B cell (primary cell): ENCODE measurements at regions not wholly inside any gene's neighbourhood (a gene's known extent, or its start where the extent isn't known, plus 50 kb on each side); places are given as distances from the start of the nearest gene placed in this dataset.

Experiments
- CTCF ChIP-seq: fragments of 200-600 bp; IDR thresholded peaks from one replicate; pipeline ENCODE4 v1.8.0; 2022; ENCODE audit warnings: antibody characterized with exemption, mild to moderate bottlenecking
- EZH2 ChIP-seq: IDR thresholded peaks from 2 replicates; pipeline ENCODE4 v1.6.1; 2012; ENCODE audit warnings: borderline replicate concordance, low read depth, mild to moderate bottlenecking, moderate library complexity, low read length; ENCODE audit not compliant: insufficient read depth, poor library complexity, severe bottlenecking

GRCh38 chr6:82741325-82741995 is 324.2 kb downstream of the UBE3D start:
- TF ChIP-seq EZH2: no peak
- no peak for TF ChIP-seq CTCF
